Bronchial epithelial cell (primary cell): ENCODE measurements at regions not wholly inside any gene's neighbourhood (a gene's known extent, or its start where the extent isn't known, plus 50 kb on each side); places are given as distances from the start of the nearest gene placed in this dataset.
"Not testable (repeated sequence)": the region's sequence is repeated elsewhere in the genome, so short reads cannot be mapped to it uniquely, and the experiment has no call there.

ENCODE experiments used
- DNase-seq: peaks from one replicate; pipeline ENCODE4 v3.0.0-alpha.2; 2010; ENCODE audit warnings: low read depth
- FAIRE-seq: peaks from 2 replicates; lab custom pipeline; 2011; peaks lifted over from hg19 to GRCh38; lab: Jason Lieb, UNC
- H3K27me3 ChIP-seq: 2 replicates; pipeline ENCODE4 v1.5.1; 2011; ENCODE audit warnings: low read length; ENCODE audit not compliant: control insufficient read depth, insufficient read depth
- H3K36me3 ChIP-seq: 2 replicates; pipeline ENCODE4 v1.5.1; 2011; ENCODE audit warnings: low read length; ENCODE audit not compliant: control insufficient read depth, insufficient read depth
- H3K4me3 ChIP-seq: 2 replicates; pipeline ENCODE4 v1.5.1; 2011; ENCODE audit warnings: mild to moderate bottlenecking, low read depth, low read length, control low read depth
- CTCF ChIP-seq: IDR thresholded peaks from 2 replicates; pipeline ENCODE4 v1.5.1; 2011; ENCODE audit warnings: mild to moderate bottlenecking, moderate library complexity, low read length, control low read depth, inconsistent platforms; ENCODE audit not compliant: insufficient read depth, severe bottlenecking

GRCh38 chr2:72078773-72079172, 68.9 kb downstream of the CYP26B1 start:
- DNase-seq, result no peak
- TF ChIP-seq CTCF, result no peak
- Histone ChIP-seq H3K36me3 (no peaks in the 10 kb centered on the region), H3K4me3 (no peak overlapping the region), H3K27me3 (no peaks in the 10 kb centered on the region)
- no peak for FAIRE-seq

- no peak for TF ChIP-seq CTCF
- no peak for DNase-seq
- Histone ChIP-seq H3K27me3 (no peaks in the 10 kb centered on the region), H3K36me3 (no peaks in the 10 kb centered on the region), H3K4me3 (no peak overlapping the region)
- FAIRE-seq, result no peak
These were observed 69.9 kb downstream of the CYP26B1 start for GRCh38 chr2:72077702-72078169.

- H3K27me3 ChIP-seq, H3K4me3 ChIP-seq, DNase-seq, H3K36me3 ChIP-seq, FAIRE-seq: not testable (repeated sequence)
These were observed 74.3 kb downstream of the CYP26B1 start for GRCh38 chr2:72073373-72073772.

GRCh38 chr2:72064197-72064596, 83.5 kb downstream of the CYP26B1 start:
- H3K36me3 ChIP-seq, H3K4me3 ChIP-seq, H3K27me3 ChIP-seq, DNase-seq, FAIRE-seq: not testable (repeated sequence)

- DNase-seq, result no peak
- no peaks in the 10 kb centered on the region for H3K27me3 ChIP-seq
- no peak for FAIRE-seq
- H3K4me3 ChIP-seq, result no peak overlapping the region
- no peak for TF ChIP-seq CTCF
- no peaks in the 10 kb centered on the region for H3K36me3 ChIP-seq
These were observed 85.3 kb downstream of the CYP26B1 start for GRCh38 chr2:72062336-72062735.

GRCh38 chr2:72057308-72057707, 90.4 kb downstream of the CYP26B1 start:
- Histone ChIP-seq H3K27me3 (no peaks in the 10 kb centered on the region), H3K36me3 (no peaks in the 10 kb centered on the region), H3K4me3 (no peak overlapping the region)
- no peak for DNase-seq
- FAIRE-seq, result no peak
- no peak for TF ChIP-seq CTCF

- Histone ChIP-seq H3K36me3 (no peaks in the 10 kb centered on the region), H3K27me3 (no peaks in the 10 kb centered on the region), H3K4me3 (no peak overlapping the region)
- TF ChIP-seq CTCF, result no peak
- FAIRE-seq, result no peak
- no peak for DNase-seq
These were observed 95.6 kb downstream of the CYP26B1 start for GRCh38 chr2:72051971-72052505.
